ENCODE measurements at regions not wholly inside any gene's neighbourhood (a gene's known extent, or its start where the extent isn't known, plus 50 kb on each side); places are given as distances from the start of the nearest gene placed in this dataset.
"Not testable (repeated sequence)": the region's sequence is repeated elsewhere in the genome, so short reads cannot be mapped to it uniquely, and the experiment has no call there.

GRCh38 chr12:115296613-115297198, 612.7 kb upstream of the TBX3 start:
- no peak for DNase-seq

DNA sequence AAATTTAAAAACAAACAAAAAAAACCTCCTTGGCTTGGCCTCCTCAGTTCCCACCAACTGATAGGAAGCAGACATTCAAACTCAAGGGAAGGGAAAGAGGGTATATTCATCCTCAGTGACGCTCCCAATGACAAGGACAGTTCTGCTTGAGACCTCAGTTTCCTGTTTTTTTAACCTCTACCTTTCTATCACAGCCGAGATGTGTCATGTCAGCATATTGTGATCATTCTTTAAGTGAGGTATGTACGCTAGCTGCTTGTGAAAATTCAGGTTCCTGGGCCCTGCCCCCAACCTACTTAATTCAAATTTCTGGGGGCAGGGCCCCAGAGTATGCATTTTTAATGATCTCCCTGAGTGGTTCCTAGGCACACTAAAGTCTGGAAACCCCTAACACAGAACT, 611.9 kb upstream of the TBX3 start:
- no peak for DNase-seq

DNA sequence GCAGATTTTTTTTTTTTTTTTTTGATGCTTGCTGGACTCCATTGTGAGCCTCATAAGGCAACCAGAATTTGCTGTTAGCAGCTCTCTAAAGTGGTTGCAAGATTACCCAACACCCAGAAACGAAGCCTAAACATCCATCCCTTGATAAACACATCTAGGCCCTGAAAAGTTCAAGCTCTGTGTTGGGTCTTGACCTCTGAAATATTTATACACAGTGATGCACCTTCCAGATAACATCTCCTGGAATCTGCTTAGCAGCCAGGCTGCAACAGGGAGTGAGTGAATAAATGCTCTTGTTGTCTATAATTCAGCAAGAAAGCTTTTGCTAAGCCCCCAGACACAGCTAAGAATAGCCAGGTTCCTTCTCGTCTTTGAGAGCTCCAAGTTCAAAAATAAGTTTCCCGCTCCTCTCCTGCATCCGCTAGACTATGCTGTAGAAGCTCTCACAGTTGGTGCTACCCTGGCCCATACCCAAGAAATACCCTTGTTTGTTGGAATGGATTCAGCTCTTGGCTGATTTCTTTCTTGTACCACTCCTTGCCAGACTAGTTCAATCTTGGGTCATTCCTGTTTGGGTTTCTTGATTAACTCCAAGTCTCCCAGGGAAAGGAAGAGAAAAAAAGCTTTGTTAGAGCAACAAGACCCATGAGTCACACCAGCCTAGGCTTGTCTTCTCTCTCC, 610.6 kb upstream of the TBX3 start:
- no peak for DNase-seq

DNA sequence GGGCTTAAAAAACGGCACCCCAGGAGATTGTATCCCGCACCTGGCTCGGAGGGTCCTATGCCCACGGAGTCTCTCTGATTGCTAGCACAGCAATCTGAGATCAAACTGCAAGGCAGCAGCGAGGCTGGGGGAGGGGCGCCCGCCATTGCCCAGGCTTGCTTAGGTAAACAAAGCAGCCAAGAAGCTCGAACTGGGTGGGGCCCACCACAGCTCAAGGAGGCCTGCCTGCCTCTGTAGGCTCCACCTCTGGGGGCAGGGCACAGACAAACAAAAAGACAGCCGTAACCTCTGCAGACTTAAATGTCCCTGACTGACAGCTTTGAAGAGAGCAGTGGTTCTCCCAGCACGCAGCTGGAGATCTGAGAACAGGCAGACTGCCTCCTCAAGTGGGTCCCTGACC, 601.5 kb upstream of the TBX3 start:
- not testable (repeated sequence) for DNase-seq

DNA sequence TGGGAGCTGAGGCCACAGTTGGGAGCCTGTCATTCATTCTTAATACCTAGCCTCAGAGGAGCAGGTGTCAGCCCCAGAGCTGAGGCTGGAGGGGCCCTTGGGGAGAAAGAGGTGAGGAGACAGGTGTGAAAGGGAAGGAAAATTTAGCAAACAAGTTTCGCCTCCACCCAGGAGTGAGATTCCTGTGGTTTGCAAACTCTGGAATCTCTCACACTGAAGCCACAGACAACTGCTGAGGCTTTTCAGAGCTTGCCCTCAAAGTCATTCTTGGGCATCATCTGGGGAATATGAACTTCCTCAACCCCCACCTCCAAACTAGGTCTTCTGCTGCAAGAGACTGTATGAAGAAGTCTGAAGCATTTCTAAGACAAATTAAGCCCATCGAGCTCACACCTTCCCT, 589.5 kb upstream of the TBX3 start:
- DNase-seq, result no peak

DNA sequence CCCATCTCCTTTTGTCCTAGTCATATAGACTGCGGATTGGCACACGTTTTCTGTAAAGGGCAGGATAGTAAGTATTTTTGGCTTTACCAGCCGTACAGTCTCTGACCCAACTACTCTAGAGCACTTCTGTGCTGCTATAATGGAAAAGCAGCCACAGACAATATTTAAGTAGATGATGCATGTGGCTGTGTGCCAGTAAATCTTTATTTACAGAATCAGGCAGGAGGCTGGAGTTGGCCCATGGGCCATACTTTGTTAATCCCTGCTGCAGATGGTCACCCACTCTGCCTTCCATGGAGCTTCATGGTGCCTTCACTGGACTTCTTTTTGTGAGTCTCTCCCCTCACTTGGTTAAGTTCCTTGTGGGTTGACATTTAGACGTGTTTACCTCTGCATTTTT, 584.5 kb upstream of the TBX3 start:
- no peak for DNase-seq

- no peak for DNase-seq
These were observed 583.9 kb upstream of the TBX3 start for GRCh38 chr12:115267891-115268290.

- no peak for DNase-seq
These were observed 583.5 kb upstream of the TBX3 start for GRCh38 chr12:115267464-115267863.

GRCh38 chr12:115264605-115265004, 580.6 kb upstream of the TBX3 start:
- DNase-seq, result no peak

- DNase-seq, result no peak
These were observed 577.9 kb upstream of the TBX3 start for GRCh38 chr12:115261691-115262398.

- no peak for DNase-seq
These were observed 577.0 kb upstream of the TBX3 start for GRCh38 chr12:115260762-115261675.

DNA sequence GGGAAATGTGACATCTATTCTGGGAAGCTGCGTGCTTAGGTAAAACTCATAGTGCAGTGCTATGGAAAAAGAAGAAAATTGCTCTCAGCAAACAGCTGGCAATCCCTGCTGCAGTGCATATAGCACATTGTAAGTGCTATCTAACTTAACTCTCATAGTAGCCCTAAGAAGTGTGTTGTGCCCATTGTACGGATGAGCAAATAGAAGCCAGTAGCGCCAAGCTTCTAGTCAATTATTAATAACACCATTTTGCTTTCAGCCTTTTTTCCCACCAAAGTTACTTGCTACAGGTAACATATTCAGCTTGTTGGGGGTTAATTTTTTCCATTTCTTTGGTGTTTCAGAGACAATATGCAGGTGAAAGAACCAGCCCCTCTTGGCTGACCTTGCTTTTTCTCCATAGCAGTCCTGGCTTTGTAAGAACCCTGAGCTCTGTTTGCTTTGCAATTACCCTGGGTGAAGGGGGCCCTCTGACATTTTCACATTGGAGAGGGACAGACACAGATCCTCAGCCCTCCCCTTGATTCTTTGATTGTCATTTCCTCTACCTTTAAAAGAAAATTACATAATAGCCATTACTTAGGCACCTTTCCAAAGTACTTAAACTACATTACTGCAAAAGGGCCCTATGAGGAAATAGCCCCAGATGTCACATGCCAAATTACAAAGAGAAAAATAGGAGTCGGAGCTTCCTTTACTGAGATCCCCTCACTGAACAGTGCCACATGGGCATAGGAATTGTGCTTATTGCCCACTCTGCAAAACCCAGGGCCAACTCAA, 576.2 kb upstream of the TBX3 start:
- no peak for DNase-seq

DNA sequence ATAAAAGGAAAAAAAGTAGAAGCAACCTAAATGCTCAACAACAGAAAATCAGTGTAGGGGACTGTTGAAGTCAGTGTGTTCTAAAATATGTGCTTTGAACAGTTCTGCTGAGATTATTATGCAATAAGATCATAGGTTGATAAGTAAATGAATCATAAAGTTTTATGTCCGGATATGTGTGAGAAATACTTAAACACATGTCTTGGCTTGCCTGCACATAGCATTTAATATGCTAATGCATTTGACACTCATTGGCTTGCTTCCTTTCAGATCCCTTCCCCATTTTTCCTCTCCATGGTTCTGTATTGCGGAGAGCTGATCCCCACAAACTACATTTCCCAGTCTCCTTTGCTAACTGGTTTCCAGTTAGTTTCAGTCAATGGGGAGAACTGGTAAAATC, 573.8 kb upstream of the TBX3 start:
- no peak for DNase-seq

DNA sequence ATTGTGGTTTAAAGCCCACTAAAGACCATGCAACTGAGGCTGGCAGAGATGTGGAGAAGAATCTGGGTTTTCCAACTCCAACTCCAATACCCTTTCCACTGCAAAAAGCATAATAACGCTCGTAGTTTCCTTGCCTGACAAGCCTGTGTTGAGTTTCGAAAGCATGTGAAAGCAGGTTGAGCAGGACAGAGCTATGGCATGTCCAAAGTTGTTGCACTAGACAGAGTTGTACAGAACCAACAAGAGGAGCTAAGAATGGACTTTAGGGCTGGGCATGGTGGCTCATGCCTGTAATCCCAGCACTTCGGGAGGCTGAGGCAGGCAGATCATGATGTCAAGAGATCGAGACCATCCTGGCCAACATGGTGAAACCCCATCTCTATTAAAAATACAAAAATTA, 572.0 kb upstream of the TBX3 start:
- no peak for DNase-seq

DNA sequence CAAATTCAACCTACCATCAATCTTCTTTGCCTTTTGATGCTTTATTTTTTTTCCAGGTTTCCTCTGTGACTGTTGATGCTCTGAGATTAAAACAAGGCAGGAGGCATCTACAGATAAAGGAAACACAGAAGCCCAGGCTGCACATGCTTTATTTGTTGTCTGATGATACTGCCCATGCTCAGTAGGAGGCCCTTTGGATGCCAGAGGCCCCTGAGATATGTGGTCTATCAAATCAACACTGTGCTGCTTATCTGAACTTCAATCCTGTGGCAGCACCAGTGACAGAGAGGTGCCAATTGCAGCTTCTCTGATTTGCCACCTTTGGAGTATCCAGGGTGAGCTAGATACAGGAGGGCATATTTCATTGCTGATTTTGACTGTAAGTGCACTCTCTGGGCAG, 571.3 kb upstream of the TBX3 start:
- no peak for DNase-seq

GRCh38 chr12:115253049-115253448, 569.1 kb upstream of the TBX3 start:
- no peak for DNase-seq

DNA sequence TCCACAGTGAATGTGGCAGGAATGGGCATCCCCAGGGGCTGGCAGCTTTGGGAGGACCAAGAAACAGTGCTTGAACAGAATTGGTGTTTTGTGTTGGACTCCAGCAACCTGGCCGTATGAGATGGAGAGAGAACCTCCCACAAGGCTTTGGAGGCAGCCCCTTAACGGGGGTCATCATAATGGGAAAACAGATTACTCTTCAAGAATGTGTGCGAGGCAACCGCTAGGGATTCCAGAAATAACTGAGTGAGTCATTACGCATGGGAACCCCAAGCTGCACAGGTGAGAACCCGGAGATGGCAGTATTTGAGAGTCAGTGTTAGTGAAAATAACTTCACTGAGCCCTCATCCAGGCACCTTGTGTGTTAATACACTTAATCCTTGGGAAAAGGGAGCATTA, 567.8 kb upstream of the TBX3 start:
- DNase-seq, result no peak

GRCh38 chr12:115249671-115250278, 565.8 kb upstream of the TBX3 start:
- DNase-seq, result no peak

- no peak for DNase-seq
These were observed 561.0 kb upstream of the TBX3 start for GRCh38 chr12:115245020-115245419.

DNA sequence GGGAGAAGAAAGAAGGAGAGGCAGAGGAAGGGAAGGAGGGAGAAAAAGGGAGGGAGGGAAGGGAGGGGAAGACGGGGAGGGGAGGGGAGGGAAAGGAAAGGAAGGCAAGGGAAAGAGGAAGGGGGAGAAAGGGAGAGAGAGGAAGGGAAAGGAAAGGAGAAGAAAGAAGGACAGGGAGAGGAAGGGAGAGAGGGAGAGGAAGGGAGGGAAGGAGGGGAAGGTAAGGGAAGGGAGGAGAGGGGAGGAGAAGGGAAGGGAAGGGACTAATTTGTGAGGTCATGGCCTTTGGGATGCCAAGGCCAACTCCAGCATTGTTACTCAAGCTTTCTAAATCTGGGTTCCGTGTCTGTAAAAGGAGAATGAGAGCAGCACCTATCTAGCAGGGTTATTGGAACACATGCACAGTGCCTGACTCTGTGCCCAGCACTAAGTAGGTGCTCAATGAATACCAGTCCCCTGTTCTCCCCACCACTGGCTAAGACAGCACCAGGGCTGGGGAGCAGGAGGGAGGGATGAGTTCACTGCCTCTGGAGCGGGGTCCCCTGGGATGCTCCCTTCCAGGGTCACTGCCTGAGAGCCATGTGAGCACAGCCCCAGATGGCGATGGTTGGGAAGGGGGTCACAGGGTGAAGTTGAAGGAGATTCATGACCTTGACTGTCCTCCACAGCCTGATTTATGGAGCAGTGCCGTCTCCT, 560.1 kb upstream of the TBX3 start:
- no peak for DNase-seq

DNA sequence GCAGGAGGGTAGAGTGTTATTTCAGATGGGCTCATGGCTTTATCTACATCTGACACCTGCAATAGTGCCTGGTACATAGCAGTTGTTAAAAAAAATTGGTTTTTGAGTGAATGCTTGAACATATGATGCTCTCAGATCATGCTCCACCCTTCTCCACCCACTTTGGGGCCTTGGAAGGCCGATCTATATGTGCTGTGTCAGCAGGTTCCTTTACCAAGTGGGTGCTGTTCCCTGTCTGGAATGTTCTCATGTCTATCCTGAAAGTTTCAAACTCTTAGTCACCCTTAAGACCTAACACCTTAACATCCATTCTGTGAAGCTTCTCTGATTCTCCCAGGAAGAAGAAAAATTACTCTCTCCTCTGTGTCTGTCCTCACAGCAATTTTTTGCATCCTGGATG, 556.3 kb upstream of the TBX3 start:
- DNase-seq, result no peak

GRCh38 chr12:115235880-115236279, 551.9 kb upstream of the TBX3 start:
- no peak for DNase-seq

Measured in kidney glomerular epithelial cell (primary cell).